ENCODE measurements at regions not wholly inside any gene's neighbourhood (a gene's known extent, or its start where the extent isn't known, plus 50 kb on each side); places are given as distances from the start of the nearest gene placed in this dataset.

GRCh38 chr13:111952032-111952431 lies 114.9 kb upstream of the SOX1 start:
- H3K4me1 ChIP-seq (ENCODE audit: control insufficient read depth in 1 of 2, insufficient read depth in 2 of 2, low read depth in 1 of 2, low read length in 1 of 2), result no peaks in the 10 kb centered on the region
- WGBS (ENCODE audit: low lambda C conversion rate), result 5% methylated on average over 9 of the region's 9 CpGs

More at GRCh38 chr13:111952032-111952431, 114.9 kb upstream of the SOX1 start:
- POLR2A ChIA-PET, result no interaction called here
- no peaks in the 10 kb centered on the region for H3K9me3 ChIP-seq
- TF ChIP-seq GATA2 (CRISPR knock-in tag; IDR thresholded peaks at IDR 0.05), result no peak
- no peak for TF ChIP-seq USF1 (IDR thresholded peaks at IDR 0.05; ENCODE audit: borderline replicate concordance, low read depth)
- TF ChIP-seq TAF1 (IDR thresholded peaks at IDR 0.05; ENCODE audit: borderline replicate concordance, low read depth, low read length), result no peak
- TF ChIP-seq RCOR1 (IDR thresholded peaks at IDR 0.05; ENCODE audit: low read length), result no peak
- TF ChIP-seq GABPA (IDR thresholded peaks at IDR 0.05; ENCODE audit: low read depth), result no peak
- TF ChIP-seq ELF1 (IDR thresholded peaks at IDR 0.05), result no peak
- no peak for TF ChIP-seq FOXM1 (IDR thresholded peaks at IDR 0.05; ENCODE audit: low read depth)
- TF ChIP-seq JUND (IDR thresholded peaks at IDR 0.05), result no peak
- TF ChIP-seq FOXJ3 (CRISPR knock-in tag; IDR thresholded peaks at IDR 0.05), result no peak
- TF ChIP-seq CTCF (IDR thresholded peaks at IDR 0.05), result no peak
- no peak for TF ChIP-seq PBX3 (IDR thresholded peaks at IDR 0.05)
- TF ChIP-seq ZBTB33 (IDR thresholded peaks at IDR 0.05; ENCODE audit: borderline replicate concordance, low read depth), result no peak
- TF ChIP-seq EZH2phosphoT487 (IDR thresholded peaks at IDR 0.05; ENCODE audit: borderline replicate concordance, low read depth), result no peak
- TF ChIP-seq SMC3 (IDR thresholded peaks at IDR 0.05; ENCODE audit: low read depth, low read length), result no peak
- TF ChIP-seq POLR2AphosphoS5 (IDR thresholded peaks at IDR 0.05; ENCODE audit: low read depth, low read length), result no peak
- no peak for TF ChIP-seq RFX5 (IDR thresholded peaks at IDR 0.05; ENCODE audit: low read length)
- H3K27me3 ChIP-seq (ENCODE audit: insufficient read depth), result peaks cover 5% of the 10 kb centered on the region; the same call in 1 of the 2 replicates
- CTCF ChIA-PET, result no interaction called here
- no peak overlapping the region for H3K4me2 ChIP-seq
- H3K27ac ChIP-seq (ENCODE audit: low read depth in 2 of 2, low read length in 1 of 2), result no peak overlapping the region
- H3K9me2 ChIP-seq, result no peaks in the 10 kb centered on the region
- H4K20me1 ChIP-seq (ENCODE audit: insufficient read depth), result no peaks in the 10 kb centered on the region
- H3K9ac ChIP-seq, result no peak overlapping the region
- no peak overlapping the region for H3K4me3 ChIP-seq (ENCODE audit: low read depth in 2 of 2, low read length in 1 of 2)
- no peak overlapping the region for H2AFZ ChIP-seq (ENCODE audit: low read depth)
- H3K36me3 ChIP-seq (replicated peaks in 1 of 2; ENCODE audit: control insufficient read depth in 1 of 2, insufficient read depth in 2 of 2, low read length in 1 of 2), result no peaks in the 10 kb centered on the region
- H3F3A ChIP-seq (replicated peaks; ENCODE audit: insufficient read depth), result no peaks in the 10 kb centered on the region
- DNase-seq, result no peak
- no peaks in the 10 kb centered on the region for H3K79me2 ChIP-seq (ENCODE audit: insufficient read depth)

Data from SK-N-SH (cell line).